ENCODE measurements at regions not wholly inside any gene's neighbourhood (a gene's known extent, or its start where the extent isn't known, plus 50 kb on each side); places are given as distances from the start of the nearest gene placed in this dataset.
"Not testable (repeated sequence)": the region's sequence is repeated elsewhere in the genome, so short reads cannot be mapped to it uniquely, and the experiment has no call there.

DNA sequence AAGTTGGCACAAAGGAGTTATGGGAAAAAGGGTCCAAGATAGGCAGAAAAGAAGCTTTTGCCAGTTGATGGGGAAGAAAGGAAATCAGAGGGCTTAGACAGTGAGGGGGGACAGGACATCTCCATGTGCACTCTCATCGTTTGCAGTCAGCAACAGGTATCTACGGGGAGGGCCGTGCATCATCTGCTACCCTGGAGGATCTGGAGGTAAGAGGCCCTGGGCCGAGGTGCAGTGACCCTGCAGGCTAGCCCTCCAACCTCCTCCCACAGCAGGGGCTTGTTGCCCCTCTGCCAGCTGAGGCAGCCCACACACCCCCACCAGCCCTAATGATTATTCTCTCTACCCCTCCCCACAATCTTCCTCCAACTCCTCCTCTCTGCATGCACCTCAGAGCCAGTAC, 154.8 kb downstream of the GOLGA6L4 start:
- TF ChIP-seq POLR2A (IDR thresholded peaks at IDR 0.05), result not testable (repeated sequence)
- TF ChIP-seq, protein P1, sequence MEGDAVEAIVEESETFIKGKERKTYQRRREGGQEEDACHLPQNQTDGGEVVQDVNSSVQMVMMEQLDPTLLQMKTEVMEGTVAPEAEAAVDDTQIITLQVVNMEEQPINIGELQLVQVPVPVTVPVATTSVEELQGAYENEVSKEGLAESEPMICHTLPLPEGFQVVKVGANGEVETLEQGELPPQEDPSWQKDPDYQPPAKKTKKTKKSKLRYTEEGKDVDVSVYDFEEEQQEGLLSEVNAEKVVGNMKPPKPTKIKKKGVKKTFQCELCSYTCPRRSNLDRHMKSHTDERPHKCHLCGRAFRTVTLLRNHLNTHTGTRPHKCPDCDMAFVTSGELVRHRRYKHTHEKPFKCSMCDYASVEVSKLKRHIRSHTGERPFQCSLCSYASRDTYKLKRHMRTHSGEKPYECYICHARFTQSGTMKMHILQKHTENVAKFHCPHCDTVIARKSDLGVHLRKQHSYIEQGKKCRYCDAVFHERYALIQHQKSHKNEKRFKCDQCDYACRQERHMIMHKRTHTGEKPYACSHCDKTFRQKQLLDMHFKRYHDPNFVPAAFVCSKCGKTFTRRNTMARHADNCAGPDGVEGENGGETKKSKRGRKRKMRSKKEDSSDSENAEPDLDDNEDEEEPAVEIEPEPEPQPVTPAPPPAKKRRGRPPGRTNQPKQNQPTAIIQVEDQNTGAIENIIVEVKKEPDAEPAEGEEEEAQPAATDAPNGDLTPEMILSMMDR (IDR thresholded peaks at IDR 0.05), result not testable (repeated sequence)
